AG04449 (cell line): ENCODE measurements at regions not wholly inside any gene's neighbourhood (a gene's known extent, or its start where the extent isn't known, plus 50 kb on each side); places are given as distances from the start of the nearest gene placed in this dataset.

Experiments used
- CTCF ChIA-PET: fragments of 350-600 bp; formaldehyde crosslinking; extraction: SDS; loops from one replicate; lab custom pipeline; 2021; ENCODE audit warnings: antibody characterized with exemption; lab: Yijun Ruan, JAX
- POLR2A ChIA-PET: fragments of 400-600, 350-600 bp; formaldehyde crosslinking; extraction: SDS; loops from one replicate; lab custom pipeline; 2020; ENCODE audit warnings: antibody characterized with exemption, inconsistent platforms; lab: Yijun Ruan, JAX
- DNase-seq: peaks from one replicate; pipeline ENCODE4 v3.0.0-alpha.2; 2010; ENCODE audit warnings: low read depth, low spot score
- H3K4me3 ChIP-seq: 2 replicates; pipeline ENCODE4 v1.5.1; 2011; ENCODE audit warnings: low read depth, mild to moderate bottlenecking, control low read depth, low read length
- CTCF ChIP-seq: IDR thresholded peaks from one replicate; pipeline ENCODE4 v1.5.1; 2011; ENCODE audit warnings: mild to moderate bottlenecking, moderate library complexity, low read length, control low read depth, inconsistent platforms; ENCODE audit not compliant: insufficient read depth; ENCODE audit errors: missing control alignments

GRCh38 chr6:121759370-121759769 is 323.9 kb downstream of the GJA1 start:
- DNase-seq, result no peak
- ChIA-PET POLR2A (no interaction called here), CTCF (interaction anchor here (1.4 kb wide), 1 partner anchor 11 kb away, joined by 3 read pairs; no protein-coding TSS in a partner anchor)
- TF ChIP-seq CTCF, result no peak
- no peak overlapping the region for H3K4me3 ChIP-seq

GRCh38 chr6:121760191-121760590 is 324.7 kb downstream of the GJA1 start:
- POLR2A ChIA-PET, result no interaction called here
- no peak for TF ChIP-seq CTCF
- H3K4me3 ChIP-seq, result no peak overlapping the region
- no peak for DNase-seq
- CTCF ChIA-PET, result no interaction called here

- TF ChIP-seq CTCF, result no peak
- no peak overlapping the region for H3K4me3 ChIP-seq
- DNase-seq, result no peak
- ChIA-PET POLR2A (no interaction called here), CTCF (no interaction called here)
Observed at GRCh38 chr6:121760745-121761144, 325.3 kb downstream of the GJA1 start.

- TF ChIP-seq CTCF, result no peak
- ChIA-PET POLR2A (no interaction called here), CTCF (no interaction called here)
- DNase-seq, result no peak
- no peak overlapping the region for H3K4me3 ChIP-seq
Observed at GRCh38 chr6:121764493-121764892, 329.0 kb downstream of the GJA1 start.

GRCh38 chr6:121765060-121765459 is 329.6 kb downstream of the GJA1 start:
- POLR2A ChIA-PET, result no interaction called here
- no peak for DNase-seq

GRCh38 chr6:121767211-121767610 is 331.8 kb downstream of the GJA1 start:
- ChIA-PET CTCF (interaction anchor here (1.5 to 1.9 kb wide), 2 partner anchors 11 to 82 kb away, joined by 4 read pairs; no protein-coding TSS in a partner anchor), POLR2A (no interaction called here)
- DNase-seq, result no peak

More at GRCh38 chr6:121765060-121765459, 329.6 kb downstream of the GJA1 start:
- TF ChIP-seq CTCF, result no peak
- no peak overlapping the region for H3K4me3 ChIP-seq
- CTCF ChIA-PET, result no interaction called here

More at GRCh38 chr6:121767211-121767610, 331.8 kb downstream of the GJA1 start:
- TF ChIP-seq CTCF, result no peak
- no peak overlapping the region for H3K4me3 ChIP-seq
